Esophagus squamous epithelium (tissue), 4 donors: ENCODE measurements at regions not wholly inside any gene's neighbourhood (a gene's known extent, or its start where the extent isn't known, plus 50 kb on each side); places are given as distances from the start of the nearest gene placed in this dataset.

Experiments used
- CTCF ChIP-seq, 6 experiments: fragments of 450-650 bp in 4 of 6; fragments of 200-600 bp in 2 of 6; sonication (generic) in 2 of 6; IDR thresholded peaks; one replicate each; pipeline ENCODE4 v1.5.1; 2016 to 2019; ENCODE audit warnings: antibody characterized with exemption in 6 of 6, mild to moderate bottlenecking in 4 of 6, moderate library complexity in 4 of 6
- POLR2A ChIP-seq, 4 donors: fragments of 450-650 bp; IDR thresholded peaks; one replicate each; pipeline ENCODE4 v1.6.1; 2017; ENCODE audit warnings: antibody characterized with exemption in 4 of 4, mild to moderate bottlenecking in 4 of 4, moderate library complexity in 3 of 4

DNA sequence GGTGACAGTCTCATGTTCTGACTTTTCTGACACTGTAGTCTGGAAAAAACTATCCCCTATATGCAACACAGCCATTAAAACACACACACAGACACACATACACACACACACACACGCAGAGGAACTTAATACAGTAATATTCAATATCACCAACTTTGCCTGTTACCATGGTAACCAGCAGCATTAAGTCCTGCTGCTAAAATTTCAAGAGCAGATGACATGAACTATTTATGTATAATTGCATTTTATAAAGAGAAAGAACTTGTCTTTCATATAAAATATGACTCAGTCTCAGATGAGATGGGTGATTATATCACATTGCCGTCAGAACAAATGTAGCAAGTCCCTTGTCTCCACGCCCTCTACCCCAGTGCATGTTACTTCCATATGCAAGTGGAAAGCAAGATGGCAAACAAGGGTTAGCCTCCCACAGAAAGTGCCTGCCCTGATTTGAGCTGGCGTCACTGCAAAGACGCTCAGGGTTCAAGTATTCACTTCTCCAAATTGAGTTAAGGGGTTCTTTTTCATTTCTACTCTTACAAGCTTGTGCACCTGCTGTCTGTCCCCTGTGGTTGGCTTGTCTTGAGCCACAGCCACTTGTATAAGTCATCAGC lies 576.8 kb downstream of the UQCRFS1 start:
- TF ChIP-seq POLR2A (IDR thresholded peaks at IDR 0.05) (no peak), CTCF (IDR thresholded peaks at IDR 0.05) (no peak)
